NB4 (cell line): ENCODE measurements at regions not wholly inside any gene's neighbourhood (a gene's known extent, or its start where the extent isn't known, plus 50 kb on each side); places are given as distances from the start of the nearest gene placed in this dataset.

Experiments
- CTCF ChIP-seq: IDR thresholded peaks from one replicate; pipeline ENCODE4 v1.5.1; 2012; ENCODE audit warnings: low read depth, low read length
- MAX ChIP-seq: IDR thresholded peaks from 2 replicates; pipeline ENCODE4 v1.6.1; 2011; ENCODE audit warnings: low read depth, low read length
- MYC ChIP-seq: IDR thresholded peaks from 2 replicates; pipeline ENCODE4 v1.6.1; 2011; ENCODE audit warnings: low read depth, low read length
- POLR2A ChIP-seq: IDR thresholded peaks from 2 replicates; pipeline ENCODE4 v1.6.1; 2011; ENCODE audit warnings: mild to moderate bottlenecking; ENCODE audit not compliant: insufficient read length; ENCODE audit errors: extremely low read depth

GRCh38 chr12:75662511-75663159 is 151.2 kb upstream of the KRR1 start:
- TF ChIP-seq MAX (no peak), CTCF (no peak), POLR2A (no peak), MYC (no peak)
